H9 (cell line): ENCODE measurements at regions not wholly inside any gene's neighbourhood (a gene's known extent, or its start where the extent isn't known, plus 50 kb on each side); places are given as distances from the start of the nearest gene placed in this dataset.

ENCODE experiments used
- DNase-seq: peaks from one replicate; pipeline ENCODE4 v3.0.0-alpha.2; 2017
- H2AFZ ChIP-seq: one replicate; pipeline ENCODE4 v1.6.1; 2013; ENCODE audit warnings: mild to moderate bottlenecking, low read length, control low read depth, moderate library complexity
- H2AK5ac ChIP-seq: 2 replicates; pipeline ENCODE4 v1.6.1; 2013; ENCODE audit warnings: low read length, control low read depth, mixed read lengths; ENCODE audit not compliant: insufficient read length
- H2BK120ac ChIP-seq: one replicate; pipeline ENCODE4 v1.6.1; 2013; ENCODE audit warnings: low read depth, mild to moderate bottlenecking, low read length, control low read depth, inconsistent platforms; ENCODE audit not compliant: poor library complexity, severe bottlenecking
- H2BK12ac ChIP-seq: 2 replicates; pipeline ENCODE4 v1.6.1; 2013; ENCODE audit warnings: low read length, control low read depth, mixed read lengths, low read depth; ENCODE audit not compliant: insufficient read length
- H2BK15ac ChIP-seq: 2 replicates; pipeline ENCODE4 v1.6.1; 2013; ENCODE audit warnings: low read depth, low read length, control low read depth
- H2BK20ac ChIP-seq: one replicate; pipeline ENCODE4 v1.6.1; 2013; ENCODE audit warnings: low read depth, mild to moderate bottlenecking, low read length, control low read depth, inconsistent platforms; ENCODE audit not compliant: poor library complexity, severe bottlenecking
- H2BK5ac ChIP-seq: 2 replicates; pipeline ENCODE4 v1.6.1; 2013; ENCODE audit warnings: low read length, control low read depth, mixed read lengths; ENCODE audit not compliant: insufficient read length
- H3K14ac ChIP-seq: 2 replicates; pipeline ENCODE4 v1.6.1; 2013; ENCODE audit warnings: low read length, control low read depth; ENCODE audit not compliant: insufficient read depth
- H3K18ac ChIP-seq: 2 replicates; pipeline ENCODE4 v1.6.1; 2013; ENCODE audit warnings: low read depth, mild to moderate bottlenecking, mixed read lengths, low read length, control low read depth; ENCODE audit not compliant: insufficient read length
- H3K23ac ChIP-seq: 2 replicates; pipeline ENCODE4 v1.6.1; 2013; ENCODE audit warnings: low read length, control low read depth, mixed read lengths, low read depth; ENCODE audit not compliant: insufficient read length
- H3K23me2 ChIP-seq: 2 replicates; pipeline ENCODE4 v1.6.1; 2013; ENCODE audit warnings: low read depth, mild to moderate bottlenecking, mixed read lengths, low read length, control low read depth; ENCODE audit not compliant: insufficient read length, poor library complexity, severe bottlenecking
- H3K27ac ChIP-seq: 2 replicates; pipeline ENCODE4 v1.5.1; 2013; ENCODE audit warnings: low read length, control low read depth, mixed read lengths, low read depth; ENCODE audit not compliant: insufficient read length
- H3K27me3 ChIP-seq: 2 replicates; pipeline ENCODE4 v1.6.1; 2013; ENCODE audit warnings: low read length, control low read depth, inconsistent platforms; ENCODE audit not compliant: insufficient read depth
- H3K4ac ChIP-seq: 2 replicates; pipeline ENCODE4 v1.6.1; 2013; ENCODE audit warnings: low read depth, mild to moderate bottlenecking, control low read depth, inconsistent platforms, low read length, moderate library complexity
- H3K4me1 ChIP-seq: 2 replicates; pipeline ENCODE4 v1.6.1; 2013; ENCODE audit warnings: low read length, control low read depth, inconsistent platforms; ENCODE audit not compliant: insufficient read depth
- H3K4me2 ChIP-seq: 2 replicates; pipeline ENCODE4 v1.6.1; 2013; ENCODE audit warnings: low read length, control low read depth, mixed read lengths; ENCODE audit not compliant: insufficient read length, insufficient read depth
- H3K56ac ChIP-seq: 2 replicates; pipeline ENCODE4 v1.6.1; 2013; ENCODE audit warnings: low read depth, mild to moderate bottlenecking, mixed read lengths, low read length, control low read depth; ENCODE audit not compliant: insufficient read length
- H3K79me1 ChIP-seq: 2 replicates; pipeline ENCODE4 v1.6.1; 2013; ENCODE audit warnings: low read depth, mild to moderate bottlenecking, moderate library complexity, low read length, control low read depth, inconsistent platforms; ENCODE audit not compliant: insufficient read depth, poor library complexity, severe bottlenecking
- H3K79me2 ChIP-seq: 2 replicates; pipeline ENCODE4 v1.6.1; 2013; ENCODE audit warnings: low read length, control low read depth, inconsistent platforms; ENCODE audit not compliant: insufficient read depth
- H3K9ac ChIP-seq: 2 replicates; pipeline ENCODE4 v1.6.1; 2013; ENCODE audit warnings: low read length, control low read depth, mixed read lengths; ENCODE audit not compliant: insufficient read length; ENCODE audit errors: extremely low read depth
- H3K9me3 ChIP-seq: one replicate; pipeline ENCODE4 v1.6.1; 2013; ENCODE audit warnings: low read depth, low read length, inconsistent platforms; ENCODE audit not compliant: control insufficient read depth
- H3T11ph ChIP-seq: one replicate; pipeline ENCODE4 v1.6.1; 2013; ENCODE audit warnings: mild to moderate bottlenecking, low read length, control low read depth, inconsistent platforms
- H4K20me1 ChIP-seq: one replicate; pipeline ENCODE4 v1.6.1; 2013; ENCODE audit not compliant: control insufficient read depth, insufficient read length, insufficient read depth
- H4K5ac ChIP-seq: 2 replicates; pipeline ENCODE4 v1.6.1; 2013; ENCODE audit warnings: low read depth, mild to moderate bottlenecking, mixed read lengths, low read length, control low read depth; ENCODE audit not compliant: insufficient read length
- H4K8ac ChIP-seq: replicated peaks from 2 replicates; pipeline ENCODE4 v1.6.1; 2013; ENCODE audit warnings: low read length, control low read depth, mixed read lengths, low read depth; ENCODE audit not compliant: insufficient read length
- H4K91ac ChIP-seq: 2 replicates; pipeline ENCODE4 v1.6.1; 2013; ENCODE audit warnings: low read depth, mild to moderate bottlenecking, moderate library complexity, mixed read lengths, low read length, control low read depth; ENCODE audit not compliant: insufficient read length
- H3K27ac Mint-ChIP-seq, 3 experiments: 2 replicates in 2 of 3; 3 replicates in 1 of 3; pipeline ENCODE4 v1.8.0; 2020 to 2021; ENCODE audit warnings: mixed read lengths in 3 of 3, mild to moderate bottlenecking in 1 of 3, moderate library complexity in 1 of 3
- H3K27me3 Mint-ChIP-seq: 2 replicates; pipeline ENCODE4 v1.8.0; 2021; ENCODE audit warnings: low read depth, mild to moderate bottlenecking, moderate library complexity, mixed read lengths
- H3K36me3 Mint-ChIP-seq, 3 experiments: 2 replicates in 2 of 3; 3 replicates in 1 of 3; pipeline ENCODE4 v1.8.0; 2020 to 2021; ENCODE audit warnings: low read depth in 3 of 3, mixed read lengths in 3 of 3; ENCODE audit not compliant: insufficient read depth in 1 of 3
- H3K4me1 Mint-ChIP-seq, 2 experiments: 2 replicates each; pipeline ENCODE4 v1.8.0; 2020; ENCODE audit warnings: mixed read lengths in 2 of 2
- H3K4me3 Mint-ChIP-seq, 2 experiments: 2 replicates in 1 of 2; 3 replicates in 1 of 2; pipeline ENCODE4 v1.8.0; 2020 to 2021; ENCODE audit warnings: mild to moderate bottlenecking in 2 of 2, mixed read lengths in 2 of 2, moderate library complexity in 1 of 2
- H3K9me3 Mint-ChIP-seq, 2 experiments: 2 replicates in 1 of 2; 3 replicates in 1 of 2; pipeline ENCODE4 v1.8.0; 2020; ENCODE audit warnings: mild to moderate bottlenecking in 2 of 2, mixed read lengths in 2 of 2, moderate library complexity in 1 of 2
- CTCF ChIP-seq: fragments of 200-600 bp; sonication (generic); conservative IDR thresholded peaks from 3 replicates; pipeline ENCODE4 v1.8.0; 2021; ENCODE audit warnings: antibody characterized with exemption, mild to moderate bottlenecking
- WGBS: extraction: QIAGEN DNeasy Blood & Tissue Kit; methylation state at CpG from one replicate; pipeline ENCODE4 v1.1.7; 2013; ENCODE audit warnings: missing lambda C conversion rate, low lambda C conversion rate, mixed read lengths; ENCODE audit not compliant: insufficient read length; ENCODE audit errors: extremely low coverage; 5-methylcytosine and 5-hydroxymethylcytosine counted together

GRCh38 chr20:48325656-48326433 is 502.0 kb downstream of the PREX1 start:
- Mint-ChIP-seq H3K27ac (peak overlapping the region in 1 of 3 experiments; percentile 93; a peak in 1 of 7 replicates), H3K9me3 (peaks cover 0 to 3% of the 10 kb centered on the region in 2 experiments; a peak in 2 of 5 replicates), H3K4me3 (no peak overlapping the region), H3K4me1 (peaks cover 22 to 28% of the 10 kb centered on the region in 2 experiments), H3K36me3 (no peaks in the 10 kb centered on the region), H3K27me3 (peaks cover 4% of the 10 kb centered on the region; the same call in 1 of the 2 replicates)
- Histone ChIP-seq H3K14ac (0 out of 2 replicates have a peak overlapping the region, but pooled peaks have one; percentile 28), H3K56ac (no peak overlapping the region), H3K4ac (no peak overlapping the region), H2BK12ac (no peak overlapping the region), H4K5ac (no peak overlapping the region), H2BK20ac (no peak overlapping the region), H4K8ac (no peak overlapping the region), H3K9ac (no peak overlapping the region), H3T11ph (no peak overlapping the region), H3K4me1 (no peaks in the 10 kb centered on the region), H3K79me2 (no peaks in the 10 kb centered on the region), H3K4me2 (no peak overlapping the region), H3K27ac (no peak overlapping the region), H3K27me3 (no peaks in the 10 kb centered on the region), H2AFZ (no peak overlapping the region), H3K23me2 (no peaks in the 10 kb centered on the region), H3K9me3 (no peaks in the 10 kb centered on the region), H3K18ac (no peak overlapping the region), H2BK120ac (no peak overlapping the region), H2BK15ac (no peak overlapping the region), H2BK5ac (no peak overlapping the region), H4K20me1 (no peaks in the 10 kb centered on the region), H4K91ac (no peak overlapping the region), H3K79me1 (no peaks in the 10 kb centered on the region), H3K23ac (no peak overlapping the region), H2AK5ac (no peak overlapping the region)
- no peak for TF ChIP-seq CTCF
- no peak for DNase-seq
- no CpG with 5 or more reads among the region's 31 CpGs for WGBS
